HepG2 (cell line): ENCODE measurements at regions not wholly inside any gene's neighbourhood (a gene's known extent, or its start where the extent isn't known, plus 50 kb on each side); places are given as distances from the start of the nearest gene placed in this dataset.

Experiments used
- ATF1 ChIP-seq: IDR thresholded peaks from 2 replicates; pipeline ENCODE4 v1.6.1; 2016; ENCODE audit warnings: mild to moderate bottlenecking, control low read depth
- FOXK2 ChIP-seq: fragments of 450-650 bp; IDR thresholded peaks from 2 replicates; pipeline ENCODE4 v1.6.1; 2016
- GABPA ChIP-seq, 2 experiments: IDR thresholded peaks; 2 replicates each; pipeline ENCODE4 v1.6.1; 2011 to 2016; ENCODE audit warnings: low read depth in 2 of 2, low read length in 1 of 2, missing biosample characterization in 1 of 2, missing genetic modification characterization in 1 of 2
- HOXA7 ChIP-seq: sonication (generic); formaldehyde crosslinking; IDR thresholded peaks from 2 replicates; pipeline ENCODE4 v1.8.1; 2022; ENCODE audit warnings: mild to moderate bottlenecking, missing genetic modification reagents, moderate library complexity
- MTA3 ChIP-seq: sonication (generic); formaldehyde crosslinking; IDR thresholded peaks from 2 replicates; pipeline ENCODE4 v1.4.0; 2020; ENCODE audit warnings: missing genetic modification reagents
- TGIF2 ChIP-seq: IDR thresholded peaks from 2 replicates; pipeline ENCODE4 v1.6.1; 2016; ENCODE audit warnings: control low read depth, missing compliant biosample characterization
- U2AF1 ChIP-seq: fragments of 200-400 bp; formaldehyde crosslinking; optimal IDR thresholded peaks from 2 replicates; pipeline ENCODE3; 2017; ENCODE audit warnings: mild to moderate bottlenecking, low read depth, low read length
- ZBTB7A ChIP-seq: sonication (generic); formaldehyde crosslinking; IDR thresholded peaks from 2 replicates; pipeline ENCODE4 v1.8.0; 2022; ENCODE audit warnings: mild to moderate bottlenecking, missing genetic modification reagents
- ZNF546 ChIP-seq: sonication (generic); formaldehyde crosslinking; conservative IDR thresholded peaks from 2 replicates; pipeline ENCODE4 v1.8.1; 2023; ENCODE audit warnings: mild to moderate bottlenecking, missing genetic modification reagents
- ZNF746 ChIP-seq: sonication (generic); formaldehyde crosslinking; IDR thresholded peaks from 2 replicates; pipeline ENCODE4 v1.8.0; 2022; ENCODE audit warnings: mild to moderate bottlenecking, missing genetic modification reagents
- TF ChIP-seq, protein P1 (sequence below): sonication (generic); formaldehyde crosslinking; IDR thresholded peaks from 2 replicates; pipeline ENCODE4 v1.8.1; 2023; ENCODE audit warnings: mild to moderate bottlenecking, missing genetic modification reagents
- TF ChIP-seq, protein P2 (sequence below): sonication (generic); formaldehyde crosslinking; IDR thresholded peaks from 2 replicates; pipeline ENCODE4 v1.4.0; 2020; ENCODE audit warnings: missing genetic modification reagents
- TF ChIP-seq, protein P3 (sequence below): IDR thresholded peaks from 2 replicates; pipeline ENCODE4 v1.6.1; 2012; ENCODE audit warnings: inconsistent platforms
- TF ChIP-seq, protein P4 (sequence below): sonication (generic); formaldehyde crosslinking; IDR thresholded peaks from 2 replicates; pipeline ENCODE4 v1.5.0; 2020; ENCODE audit warnings: mild to moderate bottlenecking, missing genetic modification reagents, moderate library complexity

DNA sequence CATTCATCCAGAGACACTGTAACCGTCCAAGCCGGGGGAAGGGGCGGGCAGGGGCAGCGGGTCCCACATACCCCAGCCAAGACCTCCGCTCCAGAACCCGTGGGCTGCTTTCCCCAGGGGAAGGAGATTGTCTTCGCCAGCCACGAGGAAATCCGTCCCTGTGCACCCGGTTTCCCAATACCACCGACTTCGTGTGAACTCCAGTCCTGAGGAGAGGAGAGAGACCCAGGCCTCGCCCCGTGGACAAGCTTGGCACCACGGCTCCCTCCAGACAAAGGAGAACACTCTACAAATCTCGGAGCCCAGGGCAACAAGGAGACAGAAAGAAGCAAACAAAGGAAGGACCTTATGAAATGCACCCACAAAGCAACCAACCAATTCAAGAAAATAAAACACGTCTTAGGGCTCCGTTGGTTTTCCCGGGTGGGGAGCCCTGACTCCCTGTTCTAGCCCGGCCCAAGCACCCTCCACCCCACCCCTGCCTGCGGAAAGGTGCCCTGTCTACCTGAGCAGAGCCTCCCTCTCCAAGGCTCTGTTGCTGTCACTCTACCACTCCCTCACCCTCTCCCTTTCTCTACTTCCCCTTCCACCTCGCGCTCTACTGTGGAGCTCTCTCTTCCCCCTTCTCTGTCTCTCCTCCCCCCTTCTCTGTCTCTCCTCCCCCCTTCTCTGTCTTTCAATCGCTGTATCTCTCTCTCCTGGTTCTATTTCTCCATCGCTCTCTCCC, 1382.8 kb upstream of the DEFB115 start:
- TF ChIP-seq, protein P1, sequence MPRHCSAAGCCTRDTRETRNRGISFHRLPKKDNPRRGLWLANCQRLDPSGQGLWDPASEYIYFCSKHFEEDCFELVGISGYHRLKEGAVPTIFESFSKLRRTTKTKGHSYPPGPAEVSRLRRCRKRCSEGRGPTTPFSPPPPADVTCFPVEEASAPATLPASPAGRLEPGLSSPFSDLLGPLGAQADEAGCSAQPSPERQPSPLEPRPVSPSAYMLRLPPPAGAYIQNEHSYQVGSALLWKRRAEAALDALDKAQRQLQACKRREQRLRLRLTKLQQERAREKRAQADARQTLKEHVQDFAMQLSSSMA (CRISPR knock-in tag), result no peak
- TF ChIP-seq ZNF546 (no peak), ZNF746 (CRISPR knock-in tag) (no peak), ZBTB7A (CRISPR knock-in tag) (no peak), GABPA (IDR thresholded peaks at IDR 0.05; ENCODE audit: low read depth, low read length) (no peak), GABPA (CRISPR knock-in tag; IDR thresholded peaks at IDR 0.05; ENCODE audit: low read depth) (no peak), HOXA7 (CRISPR knock-in tag) (no peak), TGIF2 (CRISPR knock-in tag) (no peak), MTA3 (no peak), ATF1 (CRISPR knock-in tag) (no peak), U2AF1 (no peak), FOXK2 (no peak)
- TF ChIP-seq, protein P2, sequence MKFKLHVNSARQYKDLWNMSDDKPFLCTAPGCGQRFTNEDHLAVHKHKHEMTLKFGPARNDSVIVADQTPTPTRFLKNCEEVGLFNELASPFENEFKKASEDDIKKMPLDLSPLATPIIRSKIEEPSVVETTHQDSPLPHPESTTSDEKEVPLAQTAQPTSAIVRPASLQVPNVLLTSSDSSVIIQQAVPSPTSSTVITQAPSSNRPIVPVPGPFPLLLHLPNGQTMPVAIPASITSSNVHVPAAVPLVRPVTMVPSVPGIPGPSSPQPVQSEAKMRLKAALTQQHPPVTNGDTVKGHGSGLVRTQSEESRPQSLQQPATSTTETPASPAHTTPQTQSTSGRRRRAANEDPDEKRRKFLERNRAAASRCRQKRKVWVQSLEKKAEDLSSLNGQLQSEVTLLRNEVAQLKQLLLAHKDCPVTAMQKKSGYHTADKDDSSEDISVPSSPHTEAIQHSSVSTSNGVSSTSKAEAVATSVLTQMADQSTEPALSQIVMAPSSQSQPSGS, result no peak
- TF ChIP-seq, protein P3, sequence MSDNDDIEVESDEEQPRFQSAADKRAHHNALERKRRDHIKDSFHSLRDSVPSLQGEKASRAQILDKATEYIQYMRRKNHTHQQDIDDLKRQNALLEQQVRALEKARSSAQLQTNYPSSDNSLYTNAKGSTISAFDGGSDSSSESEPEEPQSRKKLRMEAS, result no peak
- TF ChIP-seq, protein P4, sequence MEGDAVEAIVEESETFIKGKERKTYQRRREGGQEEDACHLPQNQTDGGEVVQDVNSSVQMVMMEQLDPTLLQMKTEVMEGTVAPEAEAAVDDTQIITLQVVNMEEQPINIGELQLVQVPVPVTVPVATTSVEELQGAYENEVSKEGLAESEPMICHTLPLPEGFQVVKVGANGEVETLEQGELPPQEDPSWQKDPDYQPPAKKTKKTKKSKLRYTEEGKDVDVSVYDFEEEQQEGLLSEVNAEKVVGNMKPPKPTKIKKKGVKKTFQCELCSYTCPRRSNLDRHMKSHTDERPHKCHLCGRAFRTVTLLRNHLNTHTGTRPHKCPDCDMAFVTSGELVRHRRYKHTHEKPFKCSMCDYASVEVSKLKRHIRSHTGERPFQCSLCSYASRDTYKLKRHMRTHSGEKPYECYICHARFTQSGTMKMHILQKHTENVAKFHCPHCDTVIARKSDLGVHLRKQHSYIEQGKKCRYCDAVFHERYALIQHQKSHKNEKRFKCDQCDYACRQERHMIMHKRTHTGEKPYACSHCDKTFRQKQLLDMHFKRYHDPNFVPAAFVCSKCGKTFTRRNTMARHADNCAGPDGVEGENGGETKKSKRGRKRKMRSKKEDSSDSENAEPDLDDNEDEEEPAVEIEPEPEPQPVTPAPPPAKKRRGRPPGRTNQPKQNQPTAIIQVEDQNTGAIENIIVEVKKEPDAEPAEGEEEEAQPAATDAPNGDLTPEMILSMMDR (CRISPR knock-in tag), result no peak
